C4-2B (cell line): ENCODE measurements at regions not wholly inside any gene's neighbourhood (a gene's known extent, or its start where the extent isn't known, plus 50 kb on each side); places are given as distances from the start of the nearest gene placed in this dataset.
A peak's percentile ranks its signal among the peaks of the same experiment; 100 is the strongest.

Experiments
- H3K27ac ChIP-seq: fragments of 450-650 bp; 2 replicates; pipeline ENCODE4 v1.5.1; 2017
- ZFX ChIP-seq: fragments of 450-650 bp; IDR thresholded peaks from 2 replicates; pipeline ENCODE4 v1.6.1; 2017
- TF ChIP-seq, protein P1 (sequence below): fragments of 450-650 bp; conservative IDR thresholded peaks from 2 replicates; pipeline ENCODE4 v1.5.1; 2017; ENCODE audit warnings: mild to moderate bottlenecking

DNA sequence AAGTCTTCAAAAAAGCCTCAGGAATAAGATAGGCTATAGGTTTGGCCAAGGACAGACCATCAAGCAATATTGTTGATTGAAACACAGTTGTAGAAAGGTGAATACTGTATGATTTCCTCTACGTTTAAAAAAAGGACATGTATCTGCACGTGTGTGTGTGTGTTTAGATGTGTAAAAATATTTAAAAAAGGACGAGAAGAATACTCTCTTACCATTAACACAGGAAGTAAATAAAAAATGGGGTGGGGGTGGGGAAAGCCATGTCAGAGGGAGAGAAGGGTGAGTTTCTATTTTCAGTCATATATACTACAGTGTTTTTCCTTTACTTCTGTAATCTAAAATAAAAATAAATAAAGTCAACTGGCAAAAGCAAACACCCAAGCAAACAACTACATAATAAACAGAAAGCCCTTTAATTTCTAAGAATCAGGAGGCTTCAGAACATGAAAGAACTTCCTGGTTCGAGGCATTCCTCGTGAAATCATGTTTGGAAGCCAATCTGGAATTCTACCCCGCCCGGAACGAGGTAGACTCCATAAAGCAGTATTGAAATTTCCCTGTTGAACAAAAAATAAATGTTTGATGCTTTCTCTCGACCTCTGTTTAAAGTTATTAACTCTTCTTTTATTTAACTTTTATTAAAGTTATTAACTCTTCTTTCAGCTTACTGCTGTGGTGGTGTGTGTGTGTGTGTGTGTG is 158.1 kb upstream of the ZNF217 start:
- H3K27ac ChIP-seq, result peak overlapping the region; percentile 29; the same call in 1 of the 2 replicates
- no peak for TF ChIP-seq ZFX
- TF ChIP-seq, protein P1, sequence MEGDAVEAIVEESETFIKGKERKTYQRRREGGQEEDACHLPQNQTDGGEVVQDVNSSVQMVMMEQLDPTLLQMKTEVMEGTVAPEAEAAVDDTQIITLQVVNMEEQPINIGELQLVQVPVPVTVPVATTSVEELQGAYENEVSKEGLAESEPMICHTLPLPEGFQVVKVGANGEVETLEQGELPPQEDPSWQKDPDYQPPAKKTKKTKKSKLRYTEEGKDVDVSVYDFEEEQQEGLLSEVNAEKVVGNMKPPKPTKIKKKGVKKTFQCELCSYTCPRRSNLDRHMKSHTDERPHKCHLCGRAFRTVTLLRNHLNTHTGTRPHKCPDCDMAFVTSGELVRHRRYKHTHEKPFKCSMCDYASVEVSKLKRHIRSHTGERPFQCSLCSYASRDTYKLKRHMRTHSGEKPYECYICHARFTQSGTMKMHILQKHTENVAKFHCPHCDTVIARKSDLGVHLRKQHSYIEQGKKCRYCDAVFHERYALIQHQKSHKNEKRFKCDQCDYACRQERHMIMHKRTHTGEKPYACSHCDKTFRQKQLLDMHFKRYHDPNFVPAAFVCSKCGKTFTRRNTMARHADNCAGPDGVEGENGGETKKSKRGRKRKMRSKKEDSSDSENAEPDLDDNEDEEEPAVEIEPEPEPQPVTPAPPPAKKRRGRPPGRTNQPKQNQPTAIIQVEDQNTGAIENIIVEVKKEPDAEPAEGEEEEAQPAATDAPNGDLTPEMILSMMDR, result no peak

DNA sequence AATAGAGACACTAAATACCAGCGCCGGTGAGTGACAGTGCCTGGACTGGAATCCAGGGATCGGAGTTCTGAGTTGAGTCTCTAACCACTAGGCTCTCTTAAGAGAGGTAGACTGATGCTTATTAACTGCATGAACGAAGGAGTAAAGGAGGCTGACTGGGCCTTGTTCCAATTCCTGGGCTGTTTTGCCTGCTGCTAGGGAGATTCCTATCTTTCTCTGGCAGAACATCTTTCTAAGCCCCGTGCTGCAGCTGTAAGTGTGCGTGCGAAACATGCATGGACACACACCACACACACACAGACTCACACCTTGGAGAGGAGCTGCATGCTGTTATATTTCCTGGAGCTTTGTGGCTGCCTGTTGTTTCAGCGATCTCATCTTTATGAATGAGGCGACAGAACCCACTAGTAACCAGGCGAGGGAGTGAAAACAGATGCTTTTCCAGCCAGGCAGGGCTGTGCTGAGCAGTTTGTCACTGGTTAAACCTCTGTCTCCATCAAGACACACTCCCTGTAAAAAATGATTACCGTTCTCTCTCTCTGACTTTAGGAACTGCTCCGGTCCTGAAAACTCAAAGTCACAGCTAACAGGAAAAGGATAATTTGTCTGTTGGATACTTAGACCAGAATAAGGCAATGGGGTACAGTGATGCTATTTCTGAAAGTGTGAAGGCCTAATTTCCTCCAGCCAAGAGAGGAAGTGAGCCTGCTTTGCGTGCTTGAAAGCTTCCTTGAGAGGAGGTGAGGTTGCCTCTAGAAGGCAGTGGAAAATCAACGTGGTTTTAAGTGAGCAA is 157.4 kb upstream of the ZNF217 start:
- peak overlapping the region; percentile 29 for H3K27ac ChIP-seq
- TF ChIP-seq, protein P1, result no peak
- no peak for TF ChIP-seq ZFX

DNA sequence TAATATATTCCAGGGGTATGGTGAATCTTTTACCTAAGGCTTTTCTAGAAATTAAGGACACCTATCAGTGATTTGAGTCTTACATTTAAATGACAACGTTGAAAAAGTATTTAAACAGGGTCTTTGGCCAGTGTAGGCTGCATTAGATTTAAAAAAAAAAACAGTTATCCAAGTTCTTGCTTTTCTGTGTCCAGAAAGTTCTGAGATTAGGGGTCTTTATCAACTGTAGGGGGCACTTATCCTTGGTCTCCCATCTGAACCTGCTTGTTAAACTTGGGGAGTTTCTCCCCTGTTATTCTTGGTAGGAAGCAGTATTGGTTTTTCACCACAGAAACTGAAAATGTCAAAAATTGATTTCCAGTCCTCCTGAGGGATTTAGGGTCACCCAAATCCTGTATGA is 155.9 kb upstream of the ZNF217 start:
- TF ChIP-seq, protein P1, result no peak
- no peak for TF ChIP-seq ZFX
- H3K27ac ChIP-seq, result no peak overlapping the region

DNA sequence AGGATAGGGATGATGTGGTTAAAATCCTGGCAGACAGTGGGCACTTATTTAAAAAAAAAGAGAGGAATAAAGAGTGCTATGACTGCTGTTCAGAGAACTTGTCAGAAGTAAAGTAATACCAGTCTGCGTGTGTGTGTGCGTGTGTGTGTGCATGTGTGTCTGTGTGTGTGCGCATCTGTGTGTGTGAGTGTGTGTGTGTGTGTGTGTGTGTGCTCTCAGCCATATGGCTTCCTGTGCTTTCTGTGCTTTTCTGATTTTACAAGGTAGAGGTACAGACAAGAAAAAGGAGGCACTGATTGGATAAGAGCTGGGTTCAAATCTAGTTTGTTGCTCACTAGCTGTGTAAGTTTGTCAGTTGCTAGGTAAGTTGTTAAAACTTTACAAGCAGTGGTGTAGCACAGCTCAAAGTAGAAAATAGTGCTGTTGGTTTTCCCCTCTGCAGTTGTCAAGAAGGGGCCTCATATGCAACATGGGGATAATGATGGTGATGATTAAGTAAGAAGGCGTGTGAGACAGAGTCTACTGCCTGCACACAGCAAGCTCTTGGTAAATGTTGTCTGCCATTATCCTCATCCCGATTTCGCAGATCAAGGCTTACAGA is 155.3 kb upstream of the ZNF217 start:
- TF ChIP-seq ZFX, result no peak
- TF ChIP-seq, protein P1, result no peak
- H3K27ac ChIP-seq, result no peak overlapping the region

DNA sequence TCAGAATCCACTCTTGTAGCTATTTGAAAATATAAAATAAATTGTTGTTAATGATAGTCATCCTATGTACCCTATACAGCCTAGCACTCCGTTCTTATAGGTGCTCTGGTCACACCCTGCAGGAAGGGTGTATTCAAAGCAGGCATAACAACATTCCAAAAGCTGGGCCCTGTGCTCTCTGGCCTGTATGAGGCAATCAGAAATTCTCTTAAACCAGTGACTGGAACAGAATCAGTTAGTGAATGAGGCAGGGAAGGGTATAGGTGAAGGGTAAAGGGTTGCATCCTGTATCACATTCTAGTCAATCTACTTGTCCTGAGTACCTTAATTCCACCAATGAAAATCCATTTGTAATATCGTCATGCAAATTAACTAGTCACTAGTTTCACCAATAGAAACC is 154.5 kb upstream of the ZNF217 start:
- TF ChIP-seq ZFX, result no peak
- TF ChIP-seq, protein P1, result no peak
- H3K27ac ChIP-seq, result no peak overlapping the region

DNA sequence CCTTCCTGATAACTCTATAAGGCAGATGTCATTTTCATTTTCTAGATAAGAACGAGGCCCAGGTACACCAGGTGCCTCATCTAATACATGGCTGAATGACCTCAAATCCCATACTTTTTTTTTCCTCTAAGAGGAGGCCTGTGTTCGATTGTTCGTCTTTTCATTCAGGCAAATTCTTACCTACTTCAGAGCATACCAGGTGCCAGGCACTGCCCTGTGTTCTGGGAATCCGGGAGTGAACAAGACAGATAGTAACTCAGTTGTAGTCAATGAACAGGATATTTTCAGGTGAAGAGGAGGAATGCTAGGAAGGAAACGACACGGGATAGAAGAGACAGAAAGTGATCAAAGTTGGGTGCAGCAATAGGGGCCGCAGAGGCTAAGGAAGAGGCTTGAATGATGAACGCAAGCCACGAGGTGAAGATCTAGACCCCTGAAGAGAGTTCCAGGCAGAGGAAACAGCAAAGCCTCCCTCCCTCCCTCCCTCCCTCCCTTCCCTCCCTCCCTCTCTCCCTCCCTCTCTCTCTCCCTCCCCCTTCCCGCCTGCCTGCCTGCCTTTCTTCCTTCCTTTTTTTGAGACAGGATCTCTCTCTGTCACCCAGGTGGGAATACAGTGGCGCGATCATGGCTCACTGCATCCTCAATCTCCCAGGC is 150.1 kb upstream of the ZNF217 start:
- H3K27ac ChIP-seq, result no peak overlapping the region
- TF ChIP-seq, protein P1, result no peak
- no peak for TF ChIP-seq ZFX

DNA sequence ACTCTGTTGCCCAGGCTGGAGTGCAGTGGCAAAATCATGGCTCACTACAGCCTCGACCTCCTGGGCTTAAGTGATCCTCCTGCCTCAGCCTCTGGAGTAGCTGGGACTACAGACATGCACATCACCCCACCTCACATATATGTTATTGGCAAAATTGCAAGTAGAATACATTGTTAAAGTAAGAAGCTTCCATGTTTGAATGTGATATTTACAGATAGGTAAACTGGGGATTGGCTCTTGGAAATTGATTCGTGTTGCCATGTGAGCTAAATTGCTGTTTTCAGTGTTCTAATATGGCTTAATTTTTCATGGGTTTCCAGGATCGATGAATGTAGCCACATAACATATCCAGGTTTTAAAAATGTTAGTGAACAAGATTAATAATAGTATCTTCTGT is 149.0 kb upstream of the ZNF217 start:
- no peak overlapping the region for H3K27ac ChIP-seq
- TF ChIP-seq, protein P1, result no peak
- TF ChIP-seq ZFX, result no peak
